HT1080 (cell line): ENCODE measurements at regions not wholly inside any gene's neighbourhood (a gene's known extent, or its start where the extent isn't known, plus 50 kb on each side); places are given as distances from the start of the nearest gene placed in this dataset.
"Not testable (repeated sequence)": the region's sequence is repeated elsewhere in the genome, so short reads cannot be mapped to it uniquely, and the experiment has no call there.

Source experiments
- DNase-seq: peaks from one replicate; pipeline ENCODE4 v3.0.0-alpha.2; 2015; ENCODE audit warnings: low read depth

DNA sequence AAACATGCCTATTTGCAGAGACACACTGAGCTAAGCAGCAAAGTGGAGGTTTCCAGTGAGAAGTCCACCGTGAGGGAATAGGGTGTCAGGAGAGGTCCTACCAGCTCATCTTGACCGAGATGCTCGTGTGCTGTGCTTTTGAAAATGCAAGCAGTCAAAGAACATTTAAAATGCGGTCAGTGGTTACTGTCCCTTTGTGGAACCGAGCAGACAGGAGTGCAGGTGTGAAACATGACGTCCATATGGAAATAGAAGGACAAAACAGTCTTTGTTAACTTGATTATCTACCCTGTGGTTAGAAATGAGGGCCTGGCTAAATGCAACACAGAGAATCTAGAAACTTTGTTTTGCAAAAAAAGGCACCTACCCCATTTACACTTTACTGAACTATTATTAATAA is 473.3 kb downstream of the SPATA31A6 start:
- DNase-seq, result not testable (repeated sequence)

DNA sequence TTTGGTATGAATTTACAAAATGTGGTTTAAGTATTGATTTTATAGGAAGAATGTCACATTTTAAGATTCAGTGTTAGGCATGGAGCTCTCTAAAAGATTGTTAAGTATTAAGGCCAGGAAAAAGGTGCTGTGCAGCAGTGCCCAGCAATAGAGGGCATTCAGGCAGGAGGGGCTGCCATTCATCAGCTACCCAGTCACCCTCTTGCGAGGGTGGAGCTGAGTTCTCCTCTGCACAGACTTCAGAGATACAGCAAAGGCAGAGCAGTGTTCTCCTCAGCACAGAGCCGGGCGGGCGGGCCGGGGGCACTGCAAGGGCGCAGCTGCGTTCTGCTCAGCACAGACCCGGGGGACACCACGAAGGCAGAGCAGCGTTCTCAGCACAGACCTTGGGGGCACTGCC is 474.0 kb downstream of the SPATA31A6 start:
- DNase-seq, result not testable (repeated sequence)

DNA sequence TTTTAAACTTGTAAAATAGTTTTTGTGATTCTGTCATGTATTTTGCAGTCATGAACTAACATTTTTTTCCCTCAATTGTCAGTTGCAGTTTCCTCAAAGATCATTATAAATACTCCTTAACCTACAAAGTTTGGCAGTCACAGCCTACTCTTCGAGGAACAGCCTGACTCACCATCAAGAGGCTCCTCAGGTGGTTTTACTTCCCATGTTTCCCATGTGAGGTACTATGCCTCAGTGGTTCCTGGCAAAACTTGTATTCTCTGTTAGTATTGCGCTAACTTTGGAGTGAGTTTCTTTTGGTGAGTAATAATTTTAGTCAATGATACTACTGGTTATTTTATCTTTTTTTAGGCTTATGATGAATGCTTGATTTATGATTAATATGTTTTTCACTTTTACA is 513.7 kb downstream of the SPATA31A6 start:
- not testable (repeated sequence) for DNase-seq

DNA sequence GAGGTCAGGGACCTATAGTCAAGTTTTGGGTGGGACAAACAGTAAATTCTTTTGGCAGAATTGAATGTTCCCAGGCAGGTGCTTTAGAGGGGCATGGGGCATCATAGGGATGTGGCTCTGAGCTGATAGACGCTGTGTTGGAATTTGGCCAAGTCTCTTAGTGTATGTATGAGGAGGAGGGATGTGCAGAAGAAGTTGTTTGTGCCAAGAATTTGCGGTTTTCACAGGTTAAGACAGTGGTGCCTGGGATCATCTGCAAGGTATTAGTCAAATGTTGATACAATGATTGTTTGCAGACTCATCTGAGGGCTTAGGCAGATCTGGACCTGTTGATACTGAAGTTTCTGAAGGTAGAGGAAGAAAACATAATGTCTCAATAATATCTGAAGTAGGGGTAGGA is 519.4 kb downstream of the SPATA31A6 start:
- DNase-seq, result not testable (repeated sequence)

DNA sequence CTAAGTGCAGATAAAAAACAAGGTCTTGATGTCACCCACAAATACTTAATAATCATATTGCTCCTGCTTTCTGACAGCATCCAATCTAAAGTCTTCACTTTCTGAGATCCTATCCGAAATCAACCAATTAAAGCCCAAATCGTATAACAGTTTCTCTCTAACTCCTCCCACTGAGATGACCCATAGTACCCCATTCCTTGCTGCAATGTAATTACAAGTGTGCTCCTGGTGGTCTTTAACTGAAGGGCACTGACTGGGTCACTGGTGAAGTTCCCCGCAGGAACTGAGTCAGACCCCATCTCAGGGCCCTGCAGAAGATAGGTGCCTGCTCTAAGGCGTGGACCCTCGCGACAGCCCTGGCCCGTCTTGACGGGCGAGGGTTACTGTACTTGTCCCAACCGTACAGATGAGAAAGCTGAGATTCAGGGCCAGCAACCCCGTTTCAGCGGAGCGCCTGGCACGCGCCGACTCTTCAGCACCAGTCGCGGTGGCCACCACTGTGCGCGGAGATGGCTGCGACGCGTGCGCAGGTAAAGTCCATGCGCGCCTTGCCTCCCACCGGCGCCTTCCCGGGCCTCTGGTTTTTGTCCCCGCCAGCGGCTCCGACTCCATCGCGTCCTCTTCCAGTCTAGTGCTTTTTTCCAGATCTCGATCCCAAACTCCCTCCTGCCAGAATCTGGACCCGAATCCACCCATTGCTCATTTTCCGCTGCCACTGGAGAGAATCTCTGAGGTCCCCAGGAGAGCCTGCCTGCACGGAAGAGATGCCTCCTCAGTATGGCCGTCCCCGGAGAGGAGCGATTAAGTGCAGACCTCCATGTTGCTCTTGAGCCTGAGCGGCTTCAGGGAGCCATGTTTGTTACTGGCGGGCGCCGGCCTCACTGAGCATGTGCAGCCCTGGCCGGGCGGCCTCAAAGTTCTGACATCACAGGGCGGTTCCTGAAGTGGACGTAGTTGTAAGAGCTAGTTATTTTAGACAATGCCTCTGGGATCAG is 541.7 kb downstream of the SPATA31A6 start:
- not testable (repeated sequence) for DNase-seq

DNA sequence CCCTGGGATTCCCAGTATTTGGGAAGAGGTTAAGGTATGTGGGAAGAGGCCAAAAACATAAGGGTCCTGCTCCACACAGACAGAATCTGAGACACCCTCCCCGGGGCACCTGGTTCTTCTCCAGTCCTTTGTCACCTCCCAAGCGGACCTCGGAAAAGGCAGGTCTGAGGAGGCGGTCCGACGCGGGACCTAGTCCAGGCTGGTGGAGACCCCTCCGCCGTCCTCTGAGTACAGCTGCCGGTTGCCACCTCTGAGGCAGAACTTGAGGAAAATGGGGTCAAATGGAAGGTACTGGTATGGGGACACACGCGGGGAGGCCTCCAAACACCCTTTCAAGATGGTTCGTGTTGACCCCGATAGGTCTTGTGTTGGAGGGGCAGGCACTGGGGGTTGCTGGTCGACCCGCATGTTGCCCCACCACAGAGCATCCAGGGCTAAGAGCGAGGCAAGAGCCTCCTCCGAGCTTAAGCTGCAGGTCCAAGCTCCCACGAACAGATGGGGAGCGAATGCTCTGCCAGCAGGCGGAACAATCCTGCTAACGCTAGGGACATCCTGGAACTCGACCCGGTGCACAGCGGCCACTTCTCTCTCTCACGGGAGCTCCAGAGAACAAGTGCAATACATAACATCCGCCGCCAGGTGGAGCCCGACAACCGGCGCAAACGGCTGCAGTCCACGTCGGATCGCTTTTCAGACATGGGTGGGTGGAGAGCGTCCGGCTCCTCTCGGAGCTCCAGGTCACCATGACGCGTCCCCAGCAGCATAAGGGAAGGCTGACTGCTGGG is 559.8 kb downstream of the SPATA31A6 start:
- DNase-seq, result peak; percentile 82

DNA sequence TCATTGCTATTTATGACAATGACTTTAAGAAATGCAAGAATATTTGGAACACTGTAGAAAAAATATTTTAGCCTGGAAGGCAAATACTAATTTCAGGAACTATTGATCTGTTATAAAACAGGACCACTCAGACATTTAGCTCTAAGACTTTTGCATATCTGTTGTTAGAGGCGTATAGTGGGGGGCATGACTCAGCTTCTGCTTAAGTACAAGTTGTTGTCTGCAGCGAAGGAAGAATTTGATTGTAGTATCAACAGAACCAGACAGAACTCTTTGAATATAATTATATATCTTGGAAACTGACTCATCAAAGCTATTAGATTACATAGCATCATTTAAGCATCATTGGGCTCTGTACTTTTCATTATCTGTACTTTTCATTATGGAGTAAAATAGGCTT is 573.8 kb downstream of the SPATA31A6 start:
- not testable (repeated sequence) for DNase-seq

DNA sequence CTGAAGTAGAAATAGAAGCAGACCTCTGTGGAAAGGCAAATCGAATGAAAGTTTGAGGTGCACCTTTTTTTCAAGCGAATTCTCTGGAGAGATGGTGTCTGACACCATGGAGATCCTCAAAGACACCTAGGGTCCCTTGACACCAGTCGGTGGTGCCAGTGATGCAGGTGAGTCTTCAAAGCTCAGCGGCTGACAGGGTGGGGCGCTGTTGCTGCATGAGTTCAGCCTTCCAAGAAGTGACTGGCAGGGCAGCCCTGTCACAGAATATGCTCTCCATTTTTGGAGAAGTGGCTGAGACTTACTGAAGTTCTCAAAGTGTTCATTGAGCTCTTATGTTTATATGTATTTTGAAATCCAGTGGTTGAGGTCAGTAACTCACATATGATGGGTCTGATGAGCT is 575.9 kb downstream of the SPATA31A6 start:
- DNase-seq, result not testable (repeated sequence)

DNA sequence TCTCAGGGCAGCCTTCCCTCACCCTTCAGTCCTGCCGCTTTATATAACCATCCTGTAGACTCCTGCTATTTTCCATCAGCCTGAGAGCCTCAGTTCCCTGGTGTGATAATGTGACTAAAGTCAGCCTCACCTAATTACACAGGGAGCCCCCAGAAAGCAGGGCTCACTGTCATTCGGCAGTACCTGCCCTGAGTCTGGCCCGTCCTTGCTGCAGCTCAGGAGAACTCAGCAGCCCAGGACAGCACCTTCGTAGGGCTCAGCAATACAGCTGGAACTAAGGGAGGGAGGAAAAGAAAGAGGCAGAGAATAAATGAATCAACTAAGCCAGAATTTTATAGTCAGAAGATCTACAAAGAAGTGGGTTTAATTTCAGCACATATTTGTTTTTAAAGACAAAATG is 598.7 kb downstream of the SPATA31A6 start:
- not testable (repeated sequence) for DNase-seq

DNA sequence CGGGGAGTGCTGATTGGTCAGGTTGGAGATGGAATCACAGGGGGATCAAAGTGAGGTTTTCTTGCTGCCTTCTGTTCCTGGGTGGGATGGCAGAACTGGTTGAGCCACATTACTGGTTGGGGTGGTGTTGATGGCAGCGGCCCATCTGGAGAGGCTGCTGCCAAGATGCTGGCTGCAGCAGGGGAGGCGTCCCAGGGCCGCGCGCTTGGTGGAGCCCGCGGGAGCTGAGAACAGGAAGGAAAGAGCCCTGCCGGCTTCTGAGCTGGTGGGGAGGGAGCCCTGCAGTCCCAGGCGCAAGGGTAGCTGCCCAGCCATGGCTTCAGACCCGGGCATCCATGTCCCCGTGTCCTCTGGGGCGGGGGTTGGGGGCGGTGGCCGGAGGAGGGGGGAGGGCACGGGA is 609.3 kb downstream of the SPATA31A6 start:
- not testable (repeated sequence) for DNase-seq

DNA sequence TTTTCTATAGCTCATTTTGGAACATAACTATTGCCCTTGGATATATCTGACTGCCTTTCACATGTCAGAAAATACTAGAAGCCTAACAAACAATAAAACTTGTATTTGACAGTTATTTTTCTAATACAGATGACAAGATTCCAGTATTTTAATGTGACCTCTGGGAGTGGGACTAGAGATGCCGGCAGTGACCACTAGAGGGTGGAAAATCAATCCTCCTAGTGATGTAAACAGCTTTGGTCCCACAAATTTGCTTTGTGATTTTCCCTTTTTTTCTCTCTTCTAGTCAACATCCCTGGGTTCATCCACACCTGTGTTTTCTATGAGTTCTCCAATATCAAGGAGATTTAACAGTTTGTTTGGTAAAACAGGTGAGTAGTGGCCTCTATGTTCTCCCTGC is 615.1 kb downstream of the SPATA31A6 start:
- not testable (repeated sequence) for DNase-seq

DNA sequence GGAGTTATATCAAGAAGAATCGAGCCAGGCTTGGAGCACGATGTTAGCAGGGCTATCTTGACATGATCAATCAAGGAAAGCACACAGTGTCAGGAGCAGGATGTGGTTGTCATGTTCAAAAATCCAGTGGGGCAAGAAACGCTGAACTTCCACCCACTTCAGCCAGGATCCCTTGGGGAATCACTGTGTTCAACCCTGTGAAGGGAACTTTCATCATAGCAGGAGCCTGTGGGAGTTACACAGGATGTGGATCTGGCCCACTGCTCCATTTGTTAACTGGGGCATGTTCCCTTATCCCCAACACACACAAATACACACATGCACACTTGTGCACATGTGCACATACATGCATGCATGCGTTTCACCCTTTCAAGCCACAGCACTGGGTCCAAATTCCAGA is 619.3 kb downstream of the SPATA31A6 start:
- not testable (repeated sequence) for DNase-seq

DNA sequence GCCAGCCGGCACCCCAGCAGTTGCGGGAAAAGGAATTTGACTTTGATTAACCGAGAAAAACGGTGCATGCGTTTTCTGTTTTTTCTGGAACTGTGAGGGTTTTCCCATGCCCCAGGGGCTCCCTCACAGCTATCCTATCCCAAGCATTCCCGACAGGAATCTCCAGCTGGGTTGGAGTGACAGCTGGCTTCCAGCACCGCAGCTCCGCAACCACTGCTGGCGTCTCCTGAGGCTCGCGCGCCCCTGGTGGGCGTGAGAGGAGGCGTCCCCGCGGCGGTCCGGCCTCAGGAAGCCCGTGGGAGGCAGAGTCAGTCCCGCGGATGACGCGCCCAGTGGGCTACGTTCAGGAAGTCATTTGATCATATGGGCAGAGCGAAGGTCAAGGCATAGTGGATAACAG is 623.2 kb downstream of the SPATA31A6 start:
- not testable (repeated sequence) for DNase-seq

DNA sequence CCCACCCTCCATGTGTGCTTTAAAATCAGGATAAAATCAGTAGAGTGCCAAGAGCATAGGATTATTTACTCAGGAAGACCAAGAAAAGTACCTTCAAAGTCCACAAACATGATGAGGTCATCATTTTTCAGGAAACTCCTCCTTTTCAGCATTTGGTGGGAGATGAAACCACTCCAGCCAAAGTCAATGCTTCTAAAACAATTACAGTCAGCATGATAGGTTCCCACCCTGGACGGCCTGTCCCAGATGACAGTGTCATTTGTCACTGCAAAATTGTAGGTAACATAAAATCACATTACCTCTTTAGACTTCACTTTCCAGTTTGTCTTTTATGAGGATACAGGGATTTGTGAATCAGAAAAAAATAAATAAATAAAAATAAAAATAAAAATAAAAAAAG is 638.0 kb downstream of the SPATA31A6 start:
- not testable (repeated sequence) for DNase-seq

DNA sequence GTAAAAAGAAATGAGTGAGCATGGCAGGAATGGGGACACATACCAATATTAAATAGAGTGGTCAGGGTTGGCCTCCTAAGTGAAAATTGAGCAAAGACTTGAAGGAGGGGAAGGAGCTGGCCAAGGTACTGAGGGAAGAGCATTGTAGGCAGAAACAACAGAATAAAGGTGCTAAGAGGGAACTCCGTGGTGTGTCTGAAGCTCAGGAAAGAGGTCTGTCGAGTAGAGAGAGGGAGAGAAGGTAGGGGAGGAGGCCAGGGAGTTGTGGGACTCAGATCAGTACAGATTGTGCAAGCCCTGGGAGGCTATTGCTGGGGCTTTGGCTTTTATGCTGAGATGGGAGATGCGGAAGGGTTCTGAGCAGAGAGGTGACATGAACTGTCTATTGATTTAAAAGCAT is 664.7 kb downstream of the SPATA31A6 start:
- DNase-seq, result not testable (repeated sequence)

DNA sequence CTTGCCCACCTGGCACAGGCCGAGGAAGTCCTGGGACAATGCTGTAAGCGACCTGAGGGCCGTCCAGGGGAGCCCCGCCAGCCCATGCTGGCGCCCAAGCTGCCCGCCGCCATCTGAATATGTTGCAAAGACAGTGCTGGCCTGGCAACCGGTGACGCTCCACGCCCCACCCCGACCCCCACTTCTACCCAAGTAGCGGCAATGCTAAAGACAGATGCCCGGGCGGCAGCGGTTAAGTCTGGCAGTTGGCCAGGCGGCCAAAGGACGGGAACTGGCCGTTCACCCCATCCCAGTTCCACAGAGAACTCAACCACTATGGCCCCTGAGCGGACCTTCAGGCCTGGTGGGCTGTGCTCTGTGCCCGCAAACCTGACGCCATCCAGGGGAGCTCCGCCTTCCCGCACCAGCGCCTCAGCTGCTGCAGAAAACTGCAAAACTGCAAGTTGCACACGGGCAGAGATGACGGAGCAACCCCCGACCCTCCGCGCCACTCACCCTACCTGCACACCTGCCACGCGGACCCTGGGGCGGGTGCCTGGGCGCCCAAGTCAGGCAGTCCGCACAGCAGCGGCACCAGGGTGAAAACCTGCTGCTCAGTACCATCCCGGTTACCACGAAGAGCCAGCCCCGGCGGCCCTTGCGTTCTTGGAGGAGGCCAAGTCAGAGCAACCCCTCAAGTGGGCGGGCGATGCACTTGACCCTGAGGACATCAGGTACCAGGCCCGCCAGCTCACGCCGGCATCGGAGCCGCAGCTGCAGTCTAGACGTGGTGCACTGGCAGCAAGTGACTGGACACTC is 667.6 kb downstream of the SPATA31A6 start:
- not testable (repeated sequence) for DNase-seq

DNA sequence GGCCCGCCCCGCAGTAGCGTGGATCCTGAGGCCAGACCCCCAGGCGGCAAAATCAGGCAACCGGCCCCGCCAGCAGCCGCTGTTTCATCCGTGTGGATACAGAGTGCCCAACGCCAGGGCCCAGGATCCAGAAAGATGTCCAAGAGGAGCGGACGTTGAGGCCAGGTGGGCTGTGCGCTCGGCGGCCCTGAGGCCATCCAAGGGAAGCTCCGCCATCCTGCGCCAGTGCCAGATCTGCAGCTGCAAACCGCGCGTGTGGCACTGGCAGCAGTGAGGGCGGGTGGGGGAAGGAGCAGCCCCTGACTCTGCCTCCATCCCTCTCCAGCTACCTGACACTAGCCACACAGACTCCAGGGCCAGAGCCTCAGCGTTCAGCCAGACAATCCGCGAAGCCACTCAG is 668.2 kb downstream of the SPATA31A6 start:
- DNase-seq, result not testable (repeated sequence)

DNA sequence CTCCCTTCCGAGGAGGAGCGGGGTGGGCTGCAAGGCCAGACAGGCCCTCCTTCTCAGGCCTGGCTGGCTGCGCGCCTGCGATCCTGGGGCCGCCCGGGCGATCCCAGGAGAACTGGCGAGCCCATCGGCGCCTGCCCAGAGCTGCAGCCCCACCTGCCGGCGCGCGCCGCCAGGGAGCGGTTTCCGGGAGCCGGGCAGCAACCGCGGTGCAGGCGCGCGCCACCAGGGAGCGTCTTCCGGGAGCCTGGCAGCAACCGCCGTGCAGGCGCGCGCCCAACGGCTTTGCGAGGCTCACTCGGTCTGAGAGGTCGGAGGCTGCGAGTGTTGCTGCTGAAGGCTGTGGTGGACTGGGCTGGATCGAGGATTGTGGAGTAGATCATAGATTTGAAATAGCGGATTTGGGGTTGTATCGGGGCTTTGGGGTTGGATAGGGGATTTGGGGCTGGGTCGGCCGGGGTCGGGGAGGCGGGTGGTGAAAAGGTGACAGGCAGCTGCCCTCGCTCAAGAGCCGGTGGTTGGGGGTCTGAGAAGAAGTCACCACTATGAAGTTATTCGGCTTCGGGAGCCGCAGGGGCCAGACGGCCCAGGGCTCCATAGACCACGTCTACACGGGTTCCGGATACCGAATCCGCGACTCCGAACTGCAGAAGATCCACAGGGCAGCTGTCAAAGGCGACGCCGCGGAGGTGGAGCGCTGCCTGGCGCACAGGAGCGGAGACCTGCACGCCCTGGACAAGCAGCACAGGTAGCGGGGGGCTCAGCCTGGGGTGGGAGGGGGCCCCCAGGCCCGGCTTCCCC is 668.9 kb downstream of the SPATA31A6 start:
- peak; percentile 75 for DNase-seq

DNA sequence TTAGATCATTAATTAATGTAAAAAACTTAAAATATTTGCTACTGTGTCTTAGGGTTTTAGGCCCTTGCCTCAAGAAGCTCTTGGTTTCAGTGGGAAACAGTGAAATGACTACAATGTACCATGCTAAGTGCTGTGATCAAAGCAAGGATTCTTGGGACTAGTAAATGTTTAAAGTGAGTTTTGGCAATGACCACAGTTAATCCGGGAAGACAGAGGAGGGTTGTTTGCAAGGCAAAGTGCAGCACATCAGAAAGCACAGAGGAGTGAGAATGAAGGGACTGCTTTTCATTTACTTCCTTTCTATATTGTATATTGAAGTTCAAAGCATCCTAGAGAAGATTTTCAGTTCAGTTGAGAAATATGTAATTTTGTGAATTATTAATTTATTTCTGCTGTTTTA is 676.7 kb downstream of the SPATA31A6 start:
- DNase-seq, result not testable (repeated sequence)

DNA sequence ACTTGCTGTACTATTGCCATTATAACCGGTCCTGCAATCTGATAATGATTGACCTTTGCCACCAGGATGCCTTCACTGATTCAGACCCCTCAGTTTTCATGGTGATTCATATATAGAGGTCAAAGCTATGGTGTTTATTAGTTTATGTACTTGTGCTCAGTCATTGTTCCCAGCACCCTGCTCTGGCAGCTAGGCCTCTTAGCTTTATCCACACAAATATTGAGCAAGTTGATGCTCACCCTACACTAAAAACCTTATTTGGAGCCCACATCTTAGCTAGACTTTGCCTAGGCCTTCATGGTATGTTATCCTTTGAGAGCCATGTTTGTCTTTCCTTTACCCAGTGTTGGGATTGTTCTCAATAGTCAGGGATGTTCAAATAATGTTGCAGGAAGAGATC is 679.0 kb downstream of the SPATA31A6 start:
- DNase-seq, result not testable (repeated sequence)
